ENCODE measurements at regions not wholly inside any gene's neighbourhood (a gene's known extent, or its start where the extent isn't known, plus 50 kb on each side); places are given as distances from the start of the nearest gene placed in this dataset.

DNA sequence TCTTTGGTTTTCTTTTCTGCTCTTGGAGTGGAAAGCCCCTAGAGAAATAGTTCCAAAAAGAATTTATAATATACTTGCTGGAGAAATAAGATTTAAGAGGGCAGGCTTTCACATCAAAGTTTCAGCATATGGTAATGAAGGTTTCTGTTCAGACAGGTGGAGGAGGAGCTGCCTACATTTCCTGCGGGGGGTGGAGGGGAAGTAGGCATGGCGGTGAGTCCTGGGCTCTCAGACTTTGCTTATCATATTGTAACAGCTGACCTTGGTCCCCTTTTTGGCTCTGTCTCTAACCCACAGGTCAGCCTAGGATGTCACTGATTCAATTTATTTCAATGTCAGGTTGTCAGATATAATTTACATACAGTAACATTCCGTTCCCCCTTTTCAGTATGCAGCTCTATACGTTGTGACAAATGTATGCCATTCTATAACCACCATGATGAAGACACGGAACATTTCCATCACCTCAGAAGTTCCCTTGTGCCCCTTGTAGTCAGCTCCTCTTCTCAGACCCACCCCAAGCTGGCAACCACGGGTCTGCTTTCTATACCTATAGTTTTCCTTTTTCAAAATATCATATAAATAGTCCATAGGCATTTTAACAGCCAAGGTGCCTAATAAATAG, 77.6 kb upstream of the GGTLC1 start:
- Histone ChIP-seq H3K4me1 (no peaks in the 10 kb centered on the region), H3K27ac (no peak overlapping the region), H3K4me3 (no peak overlapping the region), H3K27me3 (no peaks in the 10 kb centered on the region), H3K9me3 (no peaks in the 10 kb centered on the region), H3K36me3 (no peaks in the 10 kb centered on the region)
- 36 to 42% methylated on average over 6 of the region's 6 CpGs for WGBS, 2 donors
- no peak for ATAC-seq
- FAIRE-seq = no peak
- DNase-seq = no peak
- TF ChIP-seq CTCF (IDR thresholded peaks at IDR 0.05) = no peak
- intact Hi-C loops (cut with DNase I) = no loop called here

- DNase-seq = no peak
- no peaks in the 10 kb centered on the region for H3K27me3 ChIP-seq
- no peak for ATAC-seq
- no peaks in the 10 kb centered on the region for H3K4me1 ChIP-seq
- H3K36me3 ChIP-seq = no peaks in the 10 kb centered on the region
- H3K9me3 ChIP-seq = no peaks in the 10 kb centered on the region
- intact Hi-C loops (cut with DNase I) = no loop called here
- no peak for FAIRE-seq
- H3K27ac ChIP-seq = no peak overlapping the region
- H3K4me3 ChIP-seq = no peak overlapping the region
- no peak for TF ChIP-seq CTCF (IDR thresholded peaks at IDR 0.05)
Measured at GRCh38 chr20:24064915-24065314, 76.3 kb upstream of the GGTLC1 start.

GRCh38 chr20:24064092-24064491, 75.5 kb upstream of the GGTLC1 start:
- no peaks in the 10 kb centered on the region for H3K36me3 ChIP-seq
- H3K27ac ChIP-seq = no peak overlapping the region
- FAIRE-seq (no peak), ATAC-seq (no peak), DNase-seq (no peak)
- 86 to 92% methylated on average over 4 of the region's 4 CpGs for WGBS, 2 donors
- H3K4me3 ChIP-seq = no peak overlapping the region
- no peaks in the 10 kb centered on the region for H3K27me3 ChIP-seq
- H3K4me1 ChIP-seq = no peaks in the 10 kb centered on the region
- intact Hi-C loops (cut with DNase I) = no loop called here
- no peaks in the 10 kb centered on the region for H3K9me3 ChIP-seq
- TF ChIP-seq CTCF (IDR thresholded peaks at IDR 0.05) = no peak

GRCh38 chr20:24063100-24063499, 74.5 kb upstream of the GGTLC1 start:
- H3K4me3 ChIP-seq = no peak overlapping the region
- 64 to 85% methylated on average over 5 of the region's 5 CpGs for WGBS, 2 donors
- ATAC-seq (no peak), DNase-seq (no peak), FAIRE-seq (no peak)
- H3K36me3 ChIP-seq = no peaks in the 10 kb centered on the region
- no peak for TF ChIP-seq CTCF (IDR thresholded peaks at IDR 0.05)
- no peak overlapping the region for H3K27ac ChIP-seq
- no peaks in the 10 kb centered on the region for H3K4me1 ChIP-seq
- no peaks in the 10 kb centered on the region for H3K9me3 ChIP-seq
- H3K27me3 ChIP-seq = no peaks in the 10 kb centered on the region
- intact Hi-C loops (cut with DNase I) = no loop called here

- H3K4me1 ChIP-seq = no peaks in the 10 kb centered on the region
- DNase-seq (no peak), FAIRE-seq (no peak), ATAC-seq (no peak)
- H3K27me3 ChIP-seq = no peaks in the 10 kb centered on the region
- H3K36me3 ChIP-seq = no peaks in the 10 kb centered on the region
- no peak overlapping the region for H3K27ac ChIP-seq
- 50 to 53% methylated on average over 13 of the region's 13 CpGs for WGBS, 2 donors
- no peak overlapping the region for H3K4me3 ChIP-seq
- TF ChIP-seq CTCF (IDR thresholded peaks at IDR 0.05) = no peak
- intact Hi-C loops (cut with DNase I) = no loop called here
- no peaks in the 10 kb centered on the region for H3K9me3 ChIP-seq
Measured at GRCh38 chr20:24060851-24061590, 72.4 kb upstream of the GGTLC1 start.
